NCI-H187 treated with DMSO at 0.1 percent for 48 hours (cell line): ENCODE measurements at regions not wholly inside any gene's neighbourhood (a gene's known extent, or its start where the extent isn't known, plus 50 kb on each side); places are given as distances from the start of the nearest gene placed in this dataset.
"Not testable (repeated sequence)": the region's sequence is repeated elsewhere in the genome, so short reads cannot be mapped to it uniquely, and the experiment has no call there.

ENCODE experiments used
- DNase-seq: peaks from one replicate; lab custom pipeline; 2025; lab: John Stamatoyannopoulos, UW

DNA sequence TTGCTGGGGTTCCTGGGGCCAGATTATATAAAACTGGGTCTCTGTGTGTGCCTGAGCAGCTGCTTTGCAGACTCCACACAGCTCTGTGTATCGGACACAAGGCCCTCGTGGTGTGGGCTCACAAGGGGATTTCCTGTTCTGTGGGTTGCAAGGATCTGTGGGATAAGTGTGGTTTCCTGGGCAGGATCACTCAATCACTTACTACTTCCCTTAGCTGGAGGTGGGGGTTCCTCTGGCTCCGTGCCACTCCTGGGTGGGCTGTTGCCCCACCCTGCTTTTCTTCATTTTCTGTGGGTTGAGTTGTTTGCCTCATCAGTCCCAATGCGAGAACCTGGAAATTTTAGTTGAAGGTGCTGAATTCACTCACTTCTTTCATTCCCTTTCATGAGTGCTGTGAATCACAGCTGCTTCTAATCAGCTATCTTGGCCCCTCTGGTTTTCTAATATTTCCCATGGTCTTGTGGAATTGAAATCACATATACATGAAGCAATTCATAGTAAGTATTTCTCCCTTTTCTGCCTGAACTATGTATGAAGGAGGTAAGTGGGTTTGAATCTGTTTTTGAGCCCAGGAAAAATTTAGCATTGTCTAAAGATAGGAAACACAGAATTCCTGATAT, 196.3 kb downstream of the DCDC2C start:
- DNase-seq: no peak

DNA sequence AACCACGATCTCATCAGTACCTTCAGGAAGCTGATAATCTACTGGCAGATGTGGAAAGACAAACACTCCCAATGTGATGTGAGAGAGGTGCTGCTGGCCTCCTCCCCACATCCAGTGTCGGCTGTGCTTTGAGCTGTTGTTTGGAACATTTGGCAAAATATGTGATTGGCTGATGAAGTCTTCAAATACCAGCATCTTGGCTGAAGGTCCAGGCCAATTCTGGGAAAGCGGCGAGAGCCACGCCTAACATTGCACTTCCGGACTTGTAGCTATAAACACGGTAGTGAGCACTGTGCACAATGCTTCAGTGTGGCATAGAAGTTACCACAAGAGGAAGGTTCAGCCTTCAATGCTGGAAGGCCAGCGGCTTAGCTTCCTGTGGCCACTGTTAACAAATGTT, 198.8 kb downstream of the DCDC2C start:
- no peak for DNase-seq

DNA sequence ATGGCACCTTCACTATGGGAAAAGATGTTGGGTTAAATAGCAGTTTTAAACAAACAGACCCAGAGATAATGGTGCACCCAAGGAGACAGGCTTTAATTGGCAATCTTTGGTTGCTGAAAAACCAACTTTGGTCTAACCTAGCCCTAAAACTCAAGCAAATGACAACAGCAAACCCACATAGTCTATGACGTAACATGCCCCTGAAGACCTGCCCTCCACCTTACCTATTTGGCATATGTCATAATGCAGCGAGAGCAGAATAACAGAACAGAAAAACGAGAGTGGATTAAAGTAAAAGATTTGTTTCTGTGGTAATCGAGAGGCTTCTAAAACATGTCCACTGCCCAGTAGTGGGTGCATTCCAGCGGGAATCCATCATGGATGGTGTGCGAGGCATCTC, 200.7 kb downstream of the DCDC2C start:
- DNase-seq: no peak

DNA sequence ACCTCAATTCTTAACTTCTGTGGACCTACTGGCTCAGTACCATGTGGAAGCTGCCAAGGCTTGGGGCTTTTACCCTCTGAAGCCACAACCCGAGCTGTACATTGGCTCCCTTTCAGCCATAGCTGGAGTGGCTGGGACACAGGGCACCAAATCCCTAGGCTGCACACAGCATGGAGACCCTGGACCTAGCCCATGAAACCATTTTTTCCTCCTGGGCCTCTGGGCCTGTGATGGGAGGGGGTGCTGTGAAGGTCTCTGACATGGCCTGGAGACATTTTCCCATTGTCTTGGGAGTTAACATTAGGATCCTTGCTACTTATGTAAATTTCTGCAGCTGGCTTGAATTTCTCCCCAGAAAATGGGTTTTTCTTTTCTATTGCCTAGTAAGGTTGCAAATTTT, 205.1 kb downstream of the DCDC2C start:
- DNase-seq: not testable (repeated sequence)

DNA sequence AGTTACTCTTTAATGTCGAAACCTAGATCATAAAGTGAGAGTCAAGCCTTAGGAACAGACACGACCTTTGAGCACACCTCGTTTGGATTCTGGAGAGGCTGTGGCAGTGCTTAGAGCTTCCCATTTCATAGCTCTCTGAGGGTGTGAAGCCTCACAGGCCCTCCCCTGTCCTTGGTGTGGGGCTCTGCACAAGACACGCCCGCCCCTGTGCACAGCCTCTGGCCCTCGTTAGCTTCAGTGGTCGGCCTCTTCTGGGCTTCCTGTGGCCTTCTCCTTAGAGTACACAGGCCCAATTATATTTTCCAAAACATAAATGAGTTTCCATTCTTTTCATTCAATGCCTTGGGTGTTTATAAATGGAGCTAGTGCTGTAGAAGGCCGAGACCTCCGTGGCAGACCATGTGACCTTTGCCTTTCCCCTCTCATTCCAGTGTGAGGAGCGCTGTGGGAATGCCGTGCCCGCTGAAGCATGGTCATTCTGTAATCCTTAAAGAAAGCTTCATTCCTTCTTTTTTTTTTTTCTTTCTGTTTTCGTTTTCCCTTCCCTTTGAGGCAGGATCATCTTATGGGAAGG, 208.6 kb downstream of the DCDC2C start:
- no peak for DNase-seq

DNA sequence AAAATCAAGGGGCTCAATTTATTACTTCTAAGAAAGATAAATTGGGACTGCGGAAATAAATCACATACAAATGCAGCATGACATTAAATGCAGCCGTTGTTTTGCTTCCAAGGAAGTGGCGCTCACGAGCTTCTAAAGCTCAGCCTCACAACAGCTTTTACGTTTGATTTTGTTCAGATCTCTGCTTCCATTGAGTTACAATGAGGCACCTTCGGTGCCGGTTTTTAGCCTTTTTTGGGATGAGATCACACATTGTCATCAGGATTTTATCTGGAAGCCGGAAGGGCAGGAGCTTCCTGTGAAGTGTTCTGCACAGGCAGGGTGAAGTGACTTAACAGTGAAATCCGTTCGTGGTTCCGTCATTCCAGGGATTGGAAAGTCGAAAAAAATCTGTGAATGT, 209.8 kb downstream of the DCDC2C start:
- no peak for DNase-seq

DNA sequence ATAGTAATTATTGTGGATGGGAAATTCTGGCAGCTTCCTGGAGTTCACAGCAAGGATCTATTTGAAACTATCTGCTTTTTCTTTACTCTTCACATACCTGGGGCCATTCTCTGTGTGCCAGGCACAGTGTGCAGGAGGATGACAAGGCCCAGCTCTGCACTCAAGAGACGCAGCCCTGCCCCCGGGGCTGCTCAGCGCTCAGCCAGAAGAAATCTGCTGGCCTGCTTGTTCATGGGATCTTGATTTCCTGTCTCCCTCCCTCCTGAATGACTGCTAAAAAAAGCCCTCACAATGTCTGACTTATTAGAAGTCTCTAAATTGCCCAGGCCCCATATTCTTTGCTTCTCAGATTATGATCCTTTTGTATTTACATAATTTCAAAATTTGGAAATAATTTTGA, 210.9 kb downstream of the DCDC2C start:
- DNase-seq: no peak

DNA sequence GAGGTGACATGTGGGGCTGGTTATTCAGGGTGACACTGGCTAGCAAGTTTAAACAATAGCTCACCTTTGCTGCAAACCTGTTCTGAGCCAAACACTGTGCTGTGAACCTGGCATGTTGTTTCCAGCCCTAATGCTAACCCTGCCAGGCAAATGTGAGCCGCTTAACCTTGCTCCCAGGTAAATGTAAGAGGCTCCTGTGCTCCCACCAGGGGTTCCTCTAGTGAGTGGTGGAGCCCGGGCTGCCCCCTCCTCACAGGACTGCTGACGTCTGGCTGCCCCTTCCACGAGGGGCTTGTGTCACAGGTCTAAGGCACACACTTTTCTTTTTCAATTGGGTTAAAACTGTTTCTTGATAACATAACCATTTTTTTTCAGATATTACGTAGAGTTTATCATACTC, 223.7 kb downstream of the DCDC2C start:
- no peak for DNase-seq

DNA sequence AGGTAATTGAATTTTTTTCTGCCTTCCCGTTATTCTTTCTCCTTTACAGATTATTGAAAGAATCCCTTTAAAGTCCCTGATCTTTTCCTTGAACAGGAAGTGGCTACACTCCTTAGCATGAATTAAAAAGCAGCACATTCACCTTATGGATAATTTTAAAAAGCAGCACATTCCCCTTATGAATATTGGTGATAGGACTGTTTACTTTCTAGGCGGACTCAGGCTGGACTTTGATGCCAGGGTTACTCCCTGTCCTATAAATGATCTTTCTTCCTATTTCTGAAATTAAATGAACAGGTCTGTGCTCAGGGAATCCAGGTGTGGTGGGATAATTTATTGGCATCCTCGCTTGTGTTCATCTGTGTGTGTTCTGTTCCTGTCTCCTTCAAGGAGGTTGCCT, 226.0 kb downstream of the DCDC2C start:
- DNase-seq: no peak

DNA sequence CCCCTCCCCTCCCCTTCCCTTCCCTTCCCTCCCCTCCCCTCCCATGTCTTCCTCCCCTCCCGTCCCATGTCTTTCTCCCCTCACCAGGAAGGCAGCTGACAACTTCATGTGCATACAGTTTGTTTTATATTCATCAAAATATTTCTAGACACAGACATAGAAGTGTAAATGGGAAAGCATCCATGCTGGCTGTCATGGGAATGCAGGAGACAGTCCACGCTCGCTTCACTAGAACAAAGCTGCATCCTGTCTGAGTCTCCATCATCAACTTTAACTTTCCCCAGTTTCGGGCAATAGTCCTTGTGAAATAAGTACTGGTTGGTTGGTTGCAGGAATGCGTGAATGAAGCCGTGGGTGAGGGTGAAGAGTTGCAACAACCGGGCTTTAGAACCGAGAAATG, 226.9 kb downstream of the DCDC2C start:
- DNase-seq: no peak

DNA sequence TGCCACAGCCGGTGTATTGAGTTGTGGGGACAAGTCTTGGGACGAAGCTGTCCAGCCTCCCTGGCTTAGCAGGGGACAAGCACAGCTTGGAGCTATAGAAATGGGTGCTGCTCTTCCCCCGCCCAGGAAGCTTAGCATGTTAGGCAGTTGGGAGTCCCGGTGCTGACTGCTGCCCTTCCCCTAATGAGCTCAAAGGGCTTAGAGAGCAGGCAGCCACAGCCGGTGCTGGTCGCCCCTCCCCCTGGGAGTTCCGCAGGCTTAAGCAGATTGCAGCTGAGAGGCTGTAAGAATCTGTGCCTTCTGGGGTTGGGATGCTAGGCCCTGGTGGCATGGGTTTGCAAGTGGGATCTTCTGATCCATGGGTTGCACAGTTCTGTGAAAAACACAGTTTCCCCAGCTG, 237.3 kb downstream of the DCDC2C start:
- no peak for DNase-seq

DNA sequence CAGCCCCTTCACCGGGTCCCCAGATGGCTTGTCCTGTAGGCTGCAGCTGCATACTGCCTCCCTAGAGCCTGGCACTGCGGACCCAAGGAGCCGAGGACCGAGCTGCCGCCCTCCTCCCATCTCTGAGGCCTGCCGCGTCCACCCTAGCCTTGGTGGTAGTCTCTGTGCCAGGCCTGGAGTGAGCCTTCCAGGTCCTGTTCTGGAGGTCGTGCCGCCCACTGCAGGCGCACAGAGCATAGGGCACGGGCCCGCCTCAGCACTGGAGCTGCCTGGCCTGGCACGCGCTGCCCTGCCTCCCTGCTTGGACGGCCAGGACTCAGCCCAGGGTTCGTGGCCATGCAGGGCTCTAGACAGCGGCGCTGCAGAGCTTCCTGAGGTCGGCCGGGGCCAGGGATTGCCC, 239.5 kb downstream of the DCDC2C start:
- DNase-seq: no peak

DNA sequence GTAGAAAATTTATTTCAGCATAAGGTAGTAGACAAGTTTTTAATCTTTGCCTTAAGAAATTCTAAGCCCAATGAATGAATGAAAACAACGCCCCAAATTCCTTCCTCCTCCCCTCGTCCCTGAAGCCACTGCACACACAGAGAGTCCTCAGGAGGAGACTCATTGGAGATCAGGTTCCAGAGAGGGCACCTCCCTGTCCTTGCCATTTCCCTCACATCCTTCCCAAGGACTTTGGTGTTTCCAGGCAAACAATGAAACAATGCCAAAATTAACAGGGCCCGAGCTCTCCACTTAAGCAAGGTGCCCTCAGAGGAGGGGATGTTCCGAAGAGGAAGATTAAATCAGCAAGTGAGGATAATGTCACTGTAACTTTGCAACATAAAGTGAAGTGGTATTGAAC, 240.7 kb downstream of the DCDC2C start:
- no peak for DNase-seq

DNA sequence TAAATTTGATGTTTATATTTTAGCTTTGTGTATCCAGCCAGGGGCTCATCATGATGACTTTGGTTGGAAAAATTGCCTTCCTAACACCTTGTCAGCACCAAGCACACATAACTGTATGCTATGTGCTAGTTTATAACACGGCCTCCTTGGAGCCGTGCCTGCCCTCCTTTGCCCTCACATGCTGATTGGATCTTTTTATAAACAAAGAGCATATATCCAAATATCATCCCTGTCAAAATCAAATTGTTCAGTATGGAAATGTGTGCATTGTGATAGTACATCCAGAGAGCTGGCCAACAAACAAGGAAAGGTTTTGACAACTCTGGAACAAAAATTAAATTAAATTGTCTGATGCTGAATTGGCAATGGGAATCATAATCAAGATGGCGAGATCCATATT, 241.5 kb downstream of the DCDC2C start:
- DNase-seq: no peak

DNA sequence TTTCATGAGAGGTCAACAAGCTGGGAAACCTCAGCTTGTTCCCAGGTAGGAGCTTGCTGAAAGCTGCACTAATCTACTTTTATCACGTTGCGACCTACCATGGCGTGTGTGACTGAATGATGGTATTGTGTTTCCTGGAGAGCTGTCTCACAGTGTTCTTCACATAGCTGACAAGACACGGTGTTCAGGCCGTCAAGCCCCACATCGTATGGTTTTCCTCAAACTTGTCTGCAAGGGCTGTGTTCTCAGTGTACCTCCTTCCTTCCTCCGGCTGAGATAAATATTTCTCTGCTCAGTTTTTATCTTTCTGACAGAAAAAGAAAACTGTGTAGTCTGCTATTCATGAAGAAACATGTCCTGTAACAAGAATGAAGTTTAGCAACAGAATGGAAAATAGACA, 244.8 kb downstream of the DCDC2C start:
- no peak for DNase-seq

DNA sequence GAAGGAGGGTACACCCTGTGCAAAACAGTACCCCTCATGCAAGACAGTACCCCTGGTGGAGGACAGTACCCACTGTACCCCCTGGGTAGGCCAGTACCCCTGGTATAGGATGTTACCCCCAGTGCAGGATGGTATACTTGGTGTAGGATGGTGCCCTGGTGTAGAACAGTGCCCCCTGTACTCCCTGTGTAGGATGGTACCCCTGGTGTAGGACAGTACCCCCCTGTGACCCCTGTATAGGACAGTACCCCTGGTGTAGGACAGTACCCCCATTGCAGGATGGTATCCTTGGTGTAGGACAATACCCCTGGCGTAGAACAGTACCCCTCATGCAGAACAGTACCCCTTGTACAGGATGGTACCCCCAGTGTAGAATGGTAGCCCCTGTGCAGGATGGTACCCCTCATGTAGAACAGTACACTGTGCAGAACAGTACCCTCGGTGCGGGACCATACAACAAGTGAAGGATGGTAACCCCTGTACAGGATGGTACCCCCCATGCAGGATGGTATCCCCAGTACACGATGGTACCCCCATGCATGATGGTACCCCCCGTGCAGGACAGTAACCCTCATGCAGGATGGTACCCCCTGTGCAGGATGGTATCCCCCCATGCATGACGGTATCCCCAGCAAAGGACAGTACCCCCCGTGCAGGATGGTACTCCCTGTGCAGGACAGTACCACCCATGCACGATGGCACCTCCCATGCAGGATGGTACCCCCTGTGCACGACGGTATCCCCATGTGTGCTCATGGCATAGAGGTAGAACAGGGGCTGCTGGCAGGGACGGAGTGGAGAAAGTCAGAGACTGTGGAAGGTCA, 248.0 kb downstream of the DCDC2C start:
- DNase-seq: no peak

DNA sequence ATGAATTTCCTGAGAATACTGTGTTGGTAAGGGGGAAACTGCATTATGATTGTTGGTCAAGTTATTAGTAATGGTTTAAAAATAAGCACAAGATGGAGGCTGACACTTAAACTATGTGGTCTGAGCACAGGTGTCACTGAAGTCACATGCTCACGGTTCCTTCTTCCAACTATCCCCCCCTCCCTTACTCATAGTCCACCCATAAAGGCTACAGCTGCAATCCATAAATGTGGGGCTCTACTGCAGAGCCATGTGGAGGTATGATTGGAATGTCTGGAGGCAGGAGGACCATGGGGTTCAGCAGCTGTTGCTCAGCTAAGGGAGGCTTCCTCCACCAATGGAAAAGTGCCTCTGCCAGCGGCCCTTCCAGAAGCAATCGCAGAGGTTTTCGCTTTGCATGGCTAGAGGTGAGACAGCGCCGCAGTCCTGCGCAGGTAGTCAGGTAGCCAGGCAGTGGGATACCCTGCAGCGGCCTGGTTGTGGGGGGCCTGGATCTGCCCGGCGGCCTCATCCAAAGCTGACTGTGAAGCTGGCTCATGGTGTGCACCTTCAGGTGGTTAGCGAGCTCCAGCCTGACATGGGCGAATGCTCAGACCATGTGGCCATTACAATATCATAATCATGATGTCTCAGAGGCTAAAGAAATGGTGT, 249.6 kb downstream of the DCDC2C start:
- DNase-seq: no peak

DNA sequence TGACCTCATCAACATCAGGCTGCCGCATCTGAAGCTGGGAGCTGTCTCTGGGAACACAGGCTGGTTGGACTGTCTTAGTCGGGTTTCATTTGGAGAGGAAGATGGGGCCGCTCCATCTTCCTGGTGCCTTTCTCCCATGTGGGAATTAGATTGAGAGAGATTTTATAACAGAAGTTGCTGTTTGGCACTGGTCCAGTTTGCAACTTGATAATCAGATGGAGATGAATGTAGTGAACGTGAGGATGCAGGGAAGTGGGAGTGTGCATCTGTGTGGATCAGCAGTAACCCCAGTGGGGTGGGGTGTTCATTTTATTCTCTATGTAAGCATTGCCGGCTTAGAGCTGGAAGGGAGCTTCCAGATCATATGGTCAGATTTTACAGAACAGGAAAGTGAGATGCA, 250.9 kb downstream of the DCDC2C start:
- DNase-seq: no peak

DNA sequence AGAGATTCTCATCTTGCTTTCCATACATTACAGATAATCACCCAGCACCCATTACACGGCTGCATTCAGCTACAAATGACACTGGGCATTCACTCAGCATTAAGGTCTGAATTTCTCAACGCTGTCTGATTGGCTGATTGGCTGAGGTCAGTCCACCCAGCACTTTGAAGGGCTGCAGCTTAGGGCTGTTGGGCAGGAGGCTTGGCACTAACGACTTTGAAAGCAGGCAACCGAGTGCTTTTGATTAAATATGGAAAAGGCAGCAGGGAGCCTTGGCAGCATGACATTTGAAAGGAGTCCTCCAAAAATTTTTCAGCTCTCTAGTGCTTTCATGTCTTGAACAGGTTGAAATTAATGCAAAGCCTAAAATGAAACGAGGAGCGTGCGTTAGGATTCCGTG, 253.0 kb downstream of the DCDC2C start:
- DNase-seq: no peak

DNA sequence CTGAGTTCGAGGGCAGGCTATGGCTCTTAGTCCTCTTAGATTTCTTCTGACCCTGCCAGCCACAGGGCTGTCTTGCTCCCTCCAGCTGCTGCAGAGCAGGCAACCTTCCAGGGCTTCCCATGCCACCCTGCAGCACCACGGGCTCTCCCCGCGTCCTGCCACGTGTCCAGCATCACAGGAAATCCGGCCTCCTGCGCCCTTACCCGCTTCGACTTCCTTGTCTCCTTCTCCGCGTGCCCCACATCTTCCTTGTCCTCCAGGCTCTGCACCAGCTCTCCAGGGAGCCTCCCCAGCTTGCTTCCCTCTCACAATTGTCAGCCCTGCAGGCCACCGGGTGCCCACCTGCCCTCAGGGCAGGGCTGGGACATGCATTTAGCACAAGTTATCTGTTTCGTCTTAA, 253.5 kb downstream of the DCDC2C start:
- no peak for DNase-seq

DNA sequence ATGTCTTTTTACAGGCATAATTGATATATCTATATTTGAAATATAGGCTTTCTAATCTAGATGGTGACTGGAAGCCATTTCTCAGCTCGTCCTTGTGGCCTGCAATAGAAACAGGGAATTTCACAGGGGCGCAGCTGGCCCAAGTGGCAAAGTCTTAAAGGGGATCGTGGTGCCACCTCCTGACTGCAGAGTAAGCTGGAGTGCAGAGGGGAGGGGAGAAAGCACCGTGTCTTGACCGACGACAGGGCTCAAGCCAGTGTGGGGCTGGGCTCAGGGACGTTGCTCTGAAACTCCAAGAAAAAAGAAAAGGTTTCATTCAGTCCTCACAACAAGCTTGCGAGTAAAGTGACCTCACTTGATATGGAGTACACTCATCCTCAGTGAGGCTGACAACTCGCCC, 255.1 kb downstream of the DCDC2C start:
- no peak for DNase-seq

DNA sequence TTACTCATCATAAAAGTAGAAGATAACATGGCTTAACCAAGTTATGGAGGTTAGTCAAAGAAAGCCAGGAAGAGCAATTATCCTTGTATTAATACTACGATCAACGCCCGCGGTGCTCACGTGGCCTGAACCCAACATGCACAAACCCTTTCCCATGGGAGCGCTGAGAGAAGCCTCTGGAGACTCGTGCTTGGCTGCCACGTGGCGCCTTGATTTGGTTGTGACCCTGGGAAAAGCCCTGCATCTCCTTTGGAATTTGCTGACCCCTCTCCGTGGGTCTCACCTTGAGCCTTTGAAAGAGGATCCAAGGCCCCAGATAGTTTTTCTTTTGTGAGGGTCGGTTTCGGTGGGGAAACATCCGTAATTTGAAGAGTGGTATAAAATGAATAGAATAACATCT, 255.6 kb downstream of the DCDC2C start:
- DNase-seq: no peak

DNA sequence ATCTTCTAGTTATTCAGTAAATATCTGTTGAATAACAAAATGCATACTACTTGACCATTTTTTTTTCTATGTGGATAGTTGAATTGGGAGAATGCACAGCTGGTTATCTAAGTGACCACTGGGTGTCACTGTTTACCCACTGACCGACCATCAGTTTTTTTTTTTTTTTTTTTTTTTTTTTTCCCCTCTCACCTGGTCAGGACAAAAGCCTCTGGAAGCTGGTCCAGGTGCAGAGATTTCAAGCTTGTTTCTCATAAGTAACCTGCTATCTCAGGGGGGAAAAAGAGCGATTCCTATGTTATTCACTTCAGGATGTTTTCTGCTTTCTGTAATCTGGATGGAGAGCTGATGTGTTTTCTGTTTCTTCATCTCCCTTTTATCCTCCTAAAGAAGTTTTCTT, 256.0 kb downstream of the DCDC2C start:
- DNase-seq: peak; percentile 65
